Upper lobe of left lung (tissue), 4 donors: ENCODE measurements at regions not wholly inside any gene's neighbourhood (a gene's known extent, or its start where the extent isn't known, plus 50 kb on each side); places are given as distances from the start of the nearest gene placed in this dataset.

Experiments used
- CTCF ChIP-seq, 6 experiments: fragments of 450-650 bp in 4 of 6; fragments of 200-600 bp in 2 of 6; sonication (generic) in 2 of 6; IDR thresholded peaks; one replicate each; pipeline ENCODE4 v1.5.1; 2016 to 2019; ENCODE audit warnings: antibody characterized with exemption in 6 of 6
- EP300 ChIP-seq, 4 donors: sonication (generic); formaldehyde crosslinking; IDR thresholded peaks; one replicate each; pipeline ENCODE4 v1.5.1; 2017; ENCODE audit warnings: antibody characterized with exemption in 4 of 4, control low read depth in 2 of 4
- POLR2A ChIP-seq, 4 donors: fragments of 450-650 bp; IDR thresholded peaks; one replicate each; pipeline ENCODE4 v1.5.1; 2016 to 2017; ENCODE audit warnings: antibody characterized with exemption in 4 of 4, mild to moderate bottlenecking in 2 of 4

- TF ChIP-seq CTCF (IDR thresholded peaks at IDR 0.05) (no peak), POLR2A (IDR thresholded peaks at IDR 0.05) (no peak), EP300 (IDR thresholded peaks at IDR 0.05) (no peak)
Measured at GRCh38 chr13:60788156-60788829, 391.3 kb downstream of the TDRD3 start.
